T-helper 2 cell treated with Interferon-gamma antibody and Interleukin-4, amounts not matched to agents 100 ng/mL and 5 ng/mL, for 36 hours (primary cell): ENCODE measurements at regions not wholly inside any gene's neighbourhood (a gene's known extent, or its start where the extent isn't known, plus 50 kb on each side); places are given as distances from the start of the nearest gene placed in this dataset.

Source experiments
- intact Hi-C: fragments of 100-400 bp; cut with micrococcal nuclease; formaldehyde crosslinking; loops from one replicate; pipeline ENCODE4 v1.15.1; 2023

DNA sequence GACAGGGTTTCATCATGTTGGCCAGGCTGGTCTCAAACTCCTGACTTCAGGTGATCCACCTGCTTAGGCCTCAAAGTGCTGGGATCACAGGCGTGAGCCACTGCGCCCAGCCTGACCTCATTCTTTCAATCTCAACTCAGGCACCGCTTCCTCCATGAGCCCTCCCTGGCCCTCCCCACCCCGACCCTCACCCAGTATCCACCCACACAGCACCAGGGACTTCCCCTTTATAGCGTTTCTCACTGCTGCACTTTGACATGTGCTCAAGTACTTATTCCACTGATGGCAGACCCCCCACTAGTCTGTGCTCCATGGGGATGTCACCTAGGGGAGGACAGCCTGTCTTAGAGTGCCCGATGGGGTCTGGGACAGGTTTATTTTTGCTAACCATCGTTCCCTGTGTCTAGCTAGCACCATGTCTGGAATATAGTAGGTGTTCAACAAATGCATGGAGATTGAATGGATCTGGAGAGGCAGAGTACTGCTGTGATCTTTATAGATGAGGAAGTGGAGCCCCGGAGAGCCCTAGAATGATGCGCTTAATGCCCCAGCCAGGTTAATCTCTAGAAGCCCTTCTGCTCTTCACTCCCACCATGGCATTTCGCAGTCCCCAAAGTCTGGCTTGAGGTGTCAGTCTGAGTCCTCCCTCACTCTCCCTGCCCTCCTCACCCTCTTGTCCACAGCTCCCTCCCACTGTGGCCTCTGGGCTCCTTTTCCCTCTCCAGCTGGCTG is 258.8 kb downstream of the RPS24 start:
- intact Hi-C loops: no loop called here

DNA sequence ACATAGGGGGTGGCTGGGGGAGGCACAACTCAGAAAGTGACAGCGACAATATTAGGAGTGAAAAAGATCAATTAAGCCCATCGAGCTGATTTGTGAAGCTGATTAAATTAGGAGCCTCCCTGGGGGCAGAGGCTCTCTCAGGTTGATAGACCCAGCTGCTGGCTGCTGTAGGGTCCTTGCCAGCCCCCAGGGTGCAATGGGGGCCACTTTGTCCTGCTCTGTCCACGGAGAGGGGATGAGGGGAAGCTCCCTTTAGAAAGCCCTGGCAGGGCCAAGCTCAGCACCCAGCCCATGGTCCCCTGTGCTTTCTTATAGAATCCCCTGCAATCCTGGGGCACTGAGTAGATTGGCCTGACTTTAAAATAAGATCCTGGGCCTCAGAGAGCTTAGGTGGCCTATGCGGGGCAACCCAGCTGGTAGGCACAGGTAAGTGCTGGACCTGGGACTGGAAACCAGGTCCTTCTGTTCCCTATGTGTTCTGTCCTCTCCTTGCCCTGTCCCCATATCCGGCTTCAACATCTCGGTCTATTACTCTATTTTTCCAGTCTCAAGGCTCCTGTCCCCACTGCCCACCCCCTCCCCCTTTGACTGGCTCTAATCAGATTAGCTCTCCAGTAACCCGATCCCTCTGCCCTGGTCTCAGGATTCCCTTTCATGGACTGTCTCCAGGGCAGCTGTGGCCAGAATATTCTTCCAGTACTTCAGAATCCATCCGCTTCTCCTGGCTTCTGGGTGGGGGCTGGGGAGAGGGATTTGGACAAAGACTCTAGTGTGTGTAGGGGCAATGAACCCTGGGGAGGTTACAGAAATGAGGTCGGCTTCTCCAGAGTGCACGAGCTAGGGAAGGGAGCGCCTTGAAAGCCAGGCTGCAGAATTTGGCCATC is 259.6 kb downstream of the RPS24 start:
- intact Hi-C loops: no loop called here

DNA sequence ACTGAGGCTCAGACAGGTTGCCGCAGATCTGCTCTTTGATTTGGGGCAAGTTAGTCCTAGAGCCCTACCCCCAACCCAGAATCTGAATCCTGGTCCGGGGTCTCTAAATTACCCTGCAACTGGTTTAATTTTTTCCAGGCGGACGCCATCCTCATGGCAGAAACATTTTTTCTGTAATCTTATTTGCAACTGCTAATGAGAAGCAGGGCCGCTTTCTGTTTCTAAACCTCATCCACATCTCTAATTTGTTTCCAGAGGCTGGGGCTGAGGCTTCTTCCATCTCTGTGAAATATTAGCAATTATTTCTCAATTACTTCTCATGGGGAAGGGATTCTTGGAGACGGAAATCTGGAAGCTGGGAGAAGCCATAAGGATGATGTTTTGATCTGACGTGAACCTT is 261.6 kb downstream of the RPS24 start:
- intact Hi-C loops: no loop called here

DNA sequence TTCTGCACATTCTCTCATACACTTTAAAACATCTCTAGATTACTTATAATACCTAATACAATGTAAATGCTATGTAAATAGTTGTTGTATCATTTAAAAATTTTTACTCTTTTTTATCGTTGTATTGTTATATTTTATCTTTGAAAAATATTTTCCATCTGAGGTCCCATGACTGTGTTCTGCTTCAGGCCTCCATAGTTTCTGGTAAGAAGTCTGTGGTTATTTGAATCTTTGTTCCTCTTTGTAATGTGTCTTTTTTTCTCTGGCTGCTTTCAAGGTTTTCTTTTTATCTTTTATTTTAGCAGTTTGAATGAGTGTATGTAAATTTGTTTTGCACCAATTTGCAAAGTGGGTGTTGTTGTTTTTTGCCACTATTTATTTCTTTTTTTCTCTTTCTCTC is 263.1 kb downstream of the RPS24 start:
- intact Hi-C loops: no loop called here

DNA sequence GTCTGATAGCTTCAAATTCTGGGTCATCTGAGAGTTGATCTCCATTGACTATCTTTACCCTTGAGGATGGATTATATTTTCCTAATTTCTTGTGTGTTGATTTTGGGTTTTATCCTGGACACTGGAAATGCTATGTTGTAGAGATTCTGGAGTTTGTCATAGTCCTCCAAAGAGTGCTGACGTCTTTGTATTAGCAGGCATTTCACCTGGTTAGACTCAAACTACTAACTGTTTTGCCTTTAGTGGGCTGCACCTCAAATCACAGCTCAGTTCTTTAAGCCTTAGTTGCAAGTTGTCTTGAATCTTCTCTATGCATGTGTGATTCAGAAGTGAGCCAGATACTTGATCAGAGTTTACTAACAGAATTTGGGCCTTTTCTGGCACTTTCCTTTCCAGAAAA is 264.3 kb downstream of the RPS24 start:
- intact Hi-C loops: no loop called here

DNA sequence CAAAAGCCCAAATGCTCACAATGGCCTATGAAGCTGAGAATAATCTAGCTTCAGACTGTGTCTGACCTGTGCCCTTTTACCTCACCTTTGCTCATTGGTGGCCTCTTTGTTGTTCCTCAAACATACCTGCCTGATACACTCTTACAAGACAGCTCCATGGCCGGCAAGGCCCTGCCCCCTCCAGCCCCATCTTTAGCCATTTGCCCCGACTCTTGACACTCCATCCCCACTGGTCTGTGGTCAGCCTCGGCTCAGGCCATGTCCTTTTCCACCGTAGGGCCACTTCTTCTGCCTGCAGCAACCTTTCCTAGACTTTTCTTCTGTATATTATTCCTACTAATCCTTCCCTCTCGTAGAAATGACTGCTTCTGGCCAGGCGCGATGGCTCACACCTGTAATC is 265.2 kb downstream of the RPS24 start:
- intact Hi-C loops: no loop called here

DNA sequence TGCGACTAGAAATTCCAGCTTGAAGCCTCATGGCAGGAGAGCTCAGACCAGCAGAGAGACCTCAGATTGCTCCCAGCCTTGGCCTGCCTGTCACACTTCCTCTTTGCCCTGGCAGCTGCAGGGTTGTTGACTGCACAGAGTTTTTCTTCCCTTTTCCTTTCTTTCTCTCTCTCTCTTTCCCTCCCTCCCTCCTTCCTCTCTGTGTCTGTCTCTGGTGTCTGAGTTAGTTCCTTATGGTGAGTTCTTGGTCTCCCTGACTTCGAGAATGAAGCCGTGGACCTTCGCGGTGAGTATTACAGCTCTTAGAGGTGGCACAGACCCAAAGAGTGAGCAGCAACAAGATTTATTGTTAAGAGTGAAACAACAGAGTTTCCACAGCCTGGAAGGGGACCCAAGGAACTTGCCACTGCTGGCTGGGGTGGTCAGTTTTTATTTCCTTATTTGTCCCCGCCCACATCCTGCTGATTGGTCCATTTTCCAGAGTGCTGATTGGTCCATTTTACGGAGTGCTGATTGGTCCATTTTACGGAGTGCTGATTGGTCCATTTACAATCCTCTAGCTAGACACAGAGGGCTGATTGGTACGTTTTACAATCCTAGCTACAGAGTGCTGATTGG is 266.3 kb downstream of the RPS24 start:
- intact Hi-C loops: loop anchor here (5.0 to 10.0 kb wide), 4 partner anchors 253 to 767 kb away; partner anchors contain the start of gene ZMIZ1

DNA sequence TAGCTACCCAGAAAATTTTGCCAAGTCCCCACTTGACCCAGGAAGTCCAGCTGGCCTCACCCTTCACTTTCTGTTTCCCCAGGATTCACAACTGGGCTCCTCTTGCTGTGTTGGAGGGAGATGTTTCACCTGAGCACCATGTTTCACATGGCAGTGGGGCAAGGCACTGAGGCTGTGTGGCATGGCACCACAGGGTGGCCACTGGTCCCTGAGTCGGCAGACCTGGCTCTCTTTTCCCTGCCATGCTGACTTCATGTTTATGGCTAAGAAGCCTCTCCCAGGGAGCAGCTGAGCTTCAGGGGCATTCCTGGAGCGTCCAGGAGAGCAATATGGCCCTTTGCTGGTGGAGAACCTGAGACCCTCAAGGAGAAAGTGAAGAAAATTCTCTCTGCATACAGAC is 266.9 kb downstream of the RPS24 start:
- intact Hi-C loops: loop anchor here (5.0 to 10.0 kb wide), 4 partner anchors 253 to 767 kb away; partner anchors contain the start of gene ZMIZ1

DNA sequence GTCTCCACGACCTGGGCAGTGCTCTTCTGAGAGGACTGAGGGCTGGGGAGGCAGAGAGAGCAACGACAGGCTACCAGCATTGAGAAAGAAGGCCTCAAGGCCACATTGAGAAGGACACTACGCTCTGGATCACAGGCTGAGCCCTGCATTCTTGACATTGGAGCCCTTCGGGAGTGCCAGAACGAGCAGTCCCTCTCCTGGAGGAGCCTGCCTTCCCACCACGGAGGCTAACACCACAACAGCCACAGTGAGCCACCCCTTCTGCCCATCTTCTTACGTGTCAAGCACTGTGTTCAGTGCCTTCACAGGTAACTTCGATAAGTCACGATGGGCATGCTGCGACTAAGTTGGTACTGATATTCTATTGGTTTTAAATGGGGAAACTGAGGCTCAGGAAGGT is 267.8 kb downstream of the RPS24 start:
- intact Hi-C loops: loop anchor here (5.0 to 10.0 kb wide), 4 partner anchors 254 to 766 kb away; partner anchors contain the start of gene ZMIZ1

DNA sequence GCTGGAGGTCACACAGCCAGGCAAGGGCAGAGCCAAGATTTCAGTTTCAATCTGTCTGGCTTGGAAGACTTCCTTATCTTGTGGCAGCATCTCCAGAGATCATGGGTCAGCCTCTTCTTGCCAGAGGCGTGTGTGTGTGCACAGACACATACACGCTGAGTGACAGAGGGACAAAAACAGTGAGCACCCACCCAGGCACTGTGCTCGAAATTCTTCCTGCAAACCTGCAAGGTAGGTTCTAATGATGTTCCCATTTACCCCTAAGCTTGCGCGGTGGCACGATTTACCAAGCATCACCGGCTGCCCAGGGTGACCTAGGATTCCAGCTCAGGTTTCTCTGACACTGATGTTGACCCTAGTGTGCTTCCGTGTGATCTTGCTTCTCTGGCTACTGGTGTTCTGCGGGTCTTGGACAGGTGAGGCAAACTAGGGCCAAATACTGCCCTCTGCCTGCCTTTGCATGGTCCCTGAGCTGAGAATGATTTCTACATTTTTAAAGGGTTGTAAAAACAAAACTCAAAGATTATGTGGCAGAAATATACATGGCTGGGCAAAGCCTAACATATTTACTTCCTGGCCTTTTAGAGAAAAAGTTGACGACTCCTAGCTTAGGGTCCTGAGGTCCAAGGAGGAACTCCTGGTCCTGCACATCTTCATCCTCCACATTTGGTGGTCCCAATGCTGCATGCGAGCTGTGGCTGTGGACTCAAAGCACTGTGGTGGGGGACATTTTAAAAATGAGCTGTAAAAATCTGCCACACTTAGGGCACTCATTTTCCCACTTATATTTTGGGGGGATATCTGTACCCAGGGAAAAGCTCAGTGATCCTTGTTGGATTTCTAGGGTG is 268.5 kb downstream of the RPS24 start:
- intact Hi-C loops: loop anchor here (2.0 to 10.0 kb wide), 5 partner anchors 255 to 1143 kb away; partner anchors contain the start of genes ZCCHC24 and ZMIZ1

DNA sequence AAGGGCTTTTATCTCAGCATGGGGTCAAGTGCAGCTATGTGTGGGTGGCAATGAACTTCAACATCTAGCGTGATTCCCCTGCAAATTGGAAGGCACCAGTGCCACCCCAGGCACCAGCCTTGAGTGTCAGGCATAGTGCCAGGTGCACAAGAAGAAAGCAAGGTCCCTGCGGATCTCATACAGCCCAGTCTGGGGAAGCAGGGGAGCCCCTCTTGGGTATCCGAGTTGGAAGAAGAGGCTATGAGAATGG is 269.0 kb downstream of the RPS24 start:
- intact Hi-C loops: loop anchor here (2.0 to 10.0 kb wide), 5 partner anchors 255 to 1142 kb away; partner anchors contain the start of genes ZCCHC24 and ZMIZ1

DNA sequence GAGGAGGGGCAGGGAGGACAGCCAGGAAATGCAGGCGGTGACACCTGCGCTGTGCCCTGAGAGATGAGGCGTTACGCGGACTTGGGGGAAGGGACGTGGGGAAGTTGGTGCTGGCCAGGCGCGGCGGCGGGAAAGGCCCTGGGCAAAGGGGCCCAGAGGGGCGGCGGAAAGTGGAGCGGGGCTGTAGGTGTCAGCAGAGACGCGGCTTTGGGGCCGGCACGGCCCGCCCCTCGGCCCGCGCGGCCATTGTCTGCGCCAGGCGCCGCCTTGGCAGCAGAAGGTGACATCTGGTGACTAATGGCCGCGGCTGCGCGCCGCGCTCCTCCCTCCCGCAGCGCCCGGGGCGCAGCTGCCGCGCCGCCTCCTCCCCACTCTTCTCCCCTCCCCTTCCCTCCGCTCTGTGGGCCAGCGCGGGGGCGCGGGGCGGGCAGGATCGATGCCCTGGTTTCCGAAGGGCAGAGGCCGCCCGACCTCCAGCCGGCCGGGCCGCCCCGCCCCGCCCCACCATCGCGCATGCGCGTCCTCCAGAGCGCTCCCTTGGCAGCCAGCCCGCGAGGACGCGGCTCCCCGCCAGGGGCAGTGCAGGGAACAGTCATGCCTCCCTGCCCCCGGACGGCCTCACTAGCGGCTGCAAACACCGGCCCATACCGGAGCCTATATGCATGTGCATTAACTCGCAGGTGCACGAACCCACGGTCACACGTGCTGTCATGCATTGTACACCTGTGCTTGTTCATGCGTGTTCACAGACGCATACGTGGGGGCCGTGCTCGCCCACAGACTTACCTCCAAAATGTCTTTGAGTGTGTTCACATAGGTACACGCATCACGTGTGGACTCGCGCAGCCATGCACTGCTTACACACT is 269.6 kb downstream of the RPS24 start:
- intact Hi-C loops: loop anchor here (1.0 to 10.0 kb wide), 9 partner anchors 256 to 1142 kb away; partner anchors contain the start of genes POLR3A, RPS24, ZCCHC24 and ZMIZ1

DNA sequence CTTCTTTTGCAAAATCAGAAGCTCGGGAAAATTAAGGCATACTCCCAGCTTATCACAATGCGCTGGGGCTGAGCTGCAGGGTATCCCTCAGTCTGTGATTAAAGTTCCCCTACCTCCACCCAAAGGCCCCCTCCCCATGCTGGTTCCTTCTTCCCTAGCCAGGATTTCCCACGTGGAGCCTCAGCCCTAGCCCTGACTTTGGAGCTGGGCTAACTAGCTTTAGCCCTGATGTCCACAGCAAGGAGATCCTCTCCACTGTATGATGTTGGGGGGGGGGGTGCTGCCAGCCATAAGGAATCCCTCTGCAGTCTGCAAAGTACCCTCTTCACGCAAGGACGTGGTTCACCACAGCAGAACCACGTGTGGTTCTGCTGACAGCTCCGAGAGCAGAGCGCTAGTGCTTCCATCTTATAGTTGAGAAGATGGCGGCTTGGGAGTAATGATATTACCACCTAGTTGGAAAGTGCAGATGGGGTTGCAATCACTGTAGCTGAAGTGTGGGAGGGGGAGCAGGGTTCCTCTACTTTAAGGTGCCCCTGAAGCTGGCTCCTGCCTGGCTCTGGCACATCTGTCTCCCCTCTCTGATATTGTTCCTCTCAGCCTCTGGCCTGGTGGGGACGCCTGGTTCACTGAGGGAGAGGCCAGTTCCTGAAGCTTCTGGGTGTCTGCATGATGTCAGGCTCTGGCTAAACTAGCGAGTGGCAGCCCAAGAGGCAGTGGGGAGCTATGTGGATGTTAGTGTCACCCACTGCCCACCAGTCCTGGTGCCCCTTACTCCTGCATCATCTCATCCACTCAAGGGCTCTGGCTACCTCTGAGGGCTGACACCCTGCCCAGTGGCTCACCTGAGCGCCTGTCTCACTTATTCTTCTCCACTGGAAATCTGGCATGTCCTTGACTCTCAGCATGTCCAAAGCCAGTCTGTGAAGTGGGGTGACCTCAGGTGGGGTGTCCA is 270.7 kb downstream of the RPS24 start:
- intact Hi-C loops: loop anchor here (5.0 to 10.0 kb wide), 4 partner anchors 257 to 763 kb away; partner anchors contain the start of gene ZMIZ1

DNA sequence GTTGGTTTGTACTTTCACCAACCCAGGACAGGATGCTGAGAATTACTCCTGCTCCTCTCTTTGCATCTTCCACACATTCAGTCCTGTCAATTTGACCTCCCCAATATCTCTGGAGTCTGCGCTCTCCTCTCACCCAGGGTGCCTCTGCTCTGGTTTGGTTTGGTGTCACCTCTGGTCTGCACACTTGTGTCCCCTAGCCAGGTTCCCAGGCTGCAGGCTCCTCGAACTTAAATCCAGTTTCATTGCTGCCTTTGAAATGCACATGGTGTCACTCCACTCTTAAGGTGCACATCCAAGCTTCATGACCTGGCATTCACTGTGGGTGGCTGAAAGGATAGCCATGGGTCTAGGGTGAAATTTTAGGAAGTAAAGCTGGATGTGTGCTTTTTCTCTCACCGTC is 271.6 kb downstream of the RPS24 start:
- intact Hi-C loops: loop anchor here (10.0 kb wide), 1 partner anchor 349 kb away; no protein-coding TSS in a partner anchor

DNA sequence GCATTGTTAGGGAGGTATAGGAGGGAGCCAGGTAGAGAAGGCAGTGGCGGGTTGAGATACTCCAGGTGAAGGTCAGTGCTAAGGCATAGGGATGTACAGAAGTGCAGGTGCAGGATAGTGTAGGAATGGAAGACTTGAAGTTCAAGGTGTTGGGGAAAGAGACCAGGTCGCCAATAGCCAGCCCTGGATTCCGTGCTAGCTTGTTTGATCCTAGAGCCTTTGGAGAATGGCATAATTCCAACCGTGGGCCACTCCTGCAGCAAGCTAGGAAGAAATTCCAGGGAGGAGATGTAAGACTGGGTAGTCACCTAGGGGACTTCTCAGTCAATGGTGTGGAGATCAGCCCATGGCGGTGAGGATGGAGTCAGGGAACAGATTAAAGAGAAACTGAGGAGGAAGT is 272.7 kb downstream of the RPS24 start:
- intact Hi-C loops: loop anchor here (10.0 kb wide), 1 partner anchor 348 kb away; no protein-coding TSS in a partner anchor

DNA sequence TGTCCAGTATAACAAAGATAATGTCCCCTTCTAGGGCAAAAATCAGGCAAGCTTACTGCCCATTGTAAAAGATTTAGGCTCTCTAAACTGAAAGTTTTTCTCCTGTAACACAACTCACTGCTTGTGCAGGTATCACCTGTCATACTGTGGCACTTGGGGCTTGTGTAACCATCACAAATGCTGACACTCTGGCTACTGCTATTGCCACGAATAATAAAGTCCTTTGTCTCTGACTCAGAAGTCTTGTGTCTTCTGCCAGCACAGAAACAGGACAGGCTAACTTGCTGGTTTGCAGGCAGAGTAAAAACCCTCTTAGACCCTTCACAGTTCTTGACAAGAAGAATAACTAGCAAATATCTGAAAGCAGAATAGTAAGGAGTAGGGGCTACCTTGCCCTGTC is 273.9 kb downstream of the RPS24 start:
- intact Hi-C loops: loop anchor here (10.0 kb wide), 1 partner anchor 347 kb away; no protein-coding TSS in a partner anchor

DNA sequence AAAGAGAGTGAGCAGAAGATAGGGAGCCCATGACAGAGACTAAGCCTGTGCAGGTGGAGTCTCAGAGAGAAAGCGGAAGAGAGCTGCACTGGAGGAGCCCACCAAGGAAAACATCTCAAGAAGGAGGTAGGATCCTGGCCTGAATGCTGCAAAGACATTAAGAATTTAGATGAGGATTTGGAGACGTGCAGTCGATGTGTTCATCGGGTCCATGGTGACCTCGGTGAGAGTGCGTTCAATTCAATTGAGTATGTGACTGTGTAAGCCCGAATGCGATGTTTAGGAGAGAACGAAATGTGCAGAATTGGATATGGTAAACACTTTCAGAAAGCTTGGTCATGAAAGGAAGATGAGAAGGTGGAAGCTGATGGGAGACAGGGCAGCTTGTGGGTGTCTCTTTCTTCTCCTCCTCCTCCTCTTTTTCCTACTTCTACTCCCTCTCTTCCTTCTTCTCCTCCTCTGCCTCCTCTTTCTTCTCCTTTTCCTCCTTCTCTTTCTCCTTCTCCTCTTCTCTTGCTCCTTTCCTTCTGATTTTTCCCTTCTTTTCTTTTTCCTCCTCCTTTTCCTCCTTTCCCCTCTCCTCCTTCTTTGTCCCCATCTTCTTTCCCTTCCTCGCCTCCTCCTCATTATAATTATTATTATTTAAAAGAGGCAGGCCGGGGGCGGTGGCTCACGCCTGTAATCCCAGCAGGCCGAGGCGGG is 276.0 kb downstream of the RPS24 start:
- intact Hi-C loops: loop anchor here (10.0 kb wide), 1 partner anchor 345 kb away; no protein-coding TSS in a partner anchor
